K562 (cell line): ENCODE measurements at regions not wholly inside any gene's neighbourhood (a gene's known extent, or its start where the extent isn't known, plus 50 kb on each side); places are given as distances from the start of the nearest gene placed in this dataset.

Experiments used
- ATAC-seq: fragments of 200-7000 bp; cut with Tn5 transposase; 3 replicates; pipeline ENCODE4 v1.9.1; 2020; ENCODE audit warnings: moderate library complexity
- BruUV-seq: library from RNA; stranded (reverse); fragments of 400-500 nt; replicated peaks from 2 replicates; lab custom pipeline; 2021; lab: Mats Ljungman, UMichigan
- CTCF ChIA-PET: fragments of 300-600 bp; formaldehyde crosslinking; extraction: SDS; loops from one replicate; lab custom pipeline; 2021; ENCODE audit warnings: low intra/inter-chr PET ratio; lab: Yijun Ruan, JAX
- POLR2A ChIA-PET: fragments of 300-600, 350-650 bp; sonication (Branson Sonifier 250); formaldehyde crosslinking; extraction: SDS; loops from one replicate; lab custom pipeline; 2021; ENCODE audit warnings: antibody characterized with exemption, inconsistent platforms; lab: Yijun Ruan, JAX
- DNase-seq, 4 experiments: peaks; one replicate each; pipeline versions ENCODE4 v3.0.0 to v3.0.0-alpha.2; 2011 to 2018; ENCODE audit warnings: low spot score in 3 of 4, mixed read lengths in 3 of 4; ENCODE audit errors: extremely low read depth in 1 of 4
- FAIRE-seq: peaks from 2 replicates; lab custom pipeline; 2011; peaks lifted over from hg19 to GRCh38; lab: Jason Lieb, UNC
- H2AFZ ChIP-seq: 2 replicates; pipeline ENCODE4 v1.6.0; 2011; ENCODE audit warnings: low read depth, low read length, control low read depth, inconsistent platforms
- H3K27ac ChIP-seq: fragments of 200-600 bp; 3 replicates; pipeline ENCODE4 v1.8.0; 2011; ENCODE audit warnings: low read depth, mild to moderate bottlenecking, control low read depth, inconsistent platforms, low read length, moderate library complexity, mixed read lengths; ENCODE audit errors: extremely low read depth
- H3K27me3 ChIP-seq, 2 experiments: fragments of 300-600 bp in 1 of 2; 2 replicates in 1 of 2; 3 replicates in 1 of 2; pipeline versions ENCODE4 v1.6.0 to v1.8.0; 2011; ENCODE audit warnings: inconsistent platforms in 2 of 2, low read length in 2 of 2, mild to moderate bottlenecking in 1 of 2, mixed read lengths in 1 of 2, moderate library complexity in 1 of 2; ENCODE audit not compliant: control insufficient read depth in 2 of 2, insufficient read depth in 2 of 2
- H3K36me3 ChIP-seq: fragments of 300-600 bp; 3 replicates; pipeline ENCODE4 v1.8.0; 2011; ENCODE audit warnings: mild to moderate bottlenecking, low read length, inconsistent platforms; ENCODE audit not compliant: control insufficient read depth, insufficient read depth
- H3K4me1 ChIP-seq, 2 experiments: fragments of 200-600 bp in 1 of 2; replicated peaks in 1 of 2; 2 replicates in 1 of 2; 3 replicates in 1 of 2; pipeline versions ENCODE4 v1.5.1 to v1.8.0; 2011; ENCODE audit warnings: inconsistent platforms in 2 of 2, low read length in 2 of 2, mild to moderate bottlenecking in 1 of 2, mixed read lengths in 1 of 2, moderate library complexity in 1 of 2; ENCODE audit not compliant: control insufficient read depth in 2 of 2, insufficient read depth in 2 of 2
- H3K4me2 ChIP-seq: 2 replicates; pipeline ENCODE4 v1.6.1; 2011; ENCODE audit warnings: low read length, control low read depth, inconsistent platforms, mixed read lengths; ENCODE audit not compliant: insufficient read depth
- H3K4me3 ChIP-seq: fragments of 200-600 bp; sonication (generic), shearing (Covaris generic); 2 replicates; pipeline ENCODE4 v1.5.1; 2016; ENCODE audit warnings: control low read depth, inconsistent platforms
- H3K79me2 ChIP-seq: fragments of 200-600 bp; 3 replicates; pipeline ENCODE4 v1.8.0; 2011; ENCODE audit warnings: low read length, inconsistent platforms; ENCODE audit not compliant: control insufficient read depth, insufficient read depth
- H3K9ac ChIP-seq, 2 experiments: 2 replicates each; pipeline versions ENCODE4 v1.6.0 to v1.6.1; 2011; ENCODE audit warnings: low read depth in 2 of 2, low read length in 2 of 2, control low read depth in 1 of 2, inconsistent platforms in 1 of 2, mild to moderate bottlenecking in 1 of 2, mixed read lengths in 1 of 2; ENCODE audit not compliant: insufficient read depth in 1 of 2
- H3K9me1 ChIP-seq: one replicate; pipeline ENCODE4 v1.6.0; 2011; ENCODE audit warnings: inconsistent platforms, mild to moderate bottlenecking, low read length, moderate library complexity; ENCODE audit not compliant: control insufficient read depth, insufficient read depth
- H3K9me3 ChIP-seq: replicated peaks from 2 replicates; pipeline ENCODE4 v1.5.1; 2011; ENCODE audit warnings: low read depth, low read length, inconsistent platforms; ENCODE audit not compliant: control insufficient read depth, insufficient read depth
- H4K20me1 ChIP-seq: replicated peaks from 2 replicates; pipeline ENCODE4 v1.6.1; 2011; ENCODE audit warnings: low read length, inconsistent platforms, mixed read lengths; ENCODE audit not compliant: control insufficient read depth, insufficient read depth
- EZH2 ChIP-seq: IDR thresholded peaks from 2 replicates; pipeline ENCODE4 v1.6.1; 2012; ENCODE audit warnings: low read depth, mild to moderate bottlenecking, inconsistent platforms, low read length, borderline replicate concordance
- FOXJ2 ChIP-seq: fragments of 200-800 bp; sonication (Bioruptor generic); IDR thresholded peaks from 2 replicates; pipeline ENCODE4 v1.6.1; 2016; ENCODE audit warnings: missing genetic modification characterization, missing compliant biosample characterization
- HNRNPUL1 ChIP-seq: fragments of 200-400 bp; formaldehyde crosslinking; IDR thresholded peaks from 2 replicates; pipeline ENCODE4 v1.6.1; 2017; ENCODE audit warnings: low read length
- NFRKB ChIP-seq: fragments of 450-650 bp; IDR thresholded peaks from 2 replicates; pipeline ENCODE4 v1.6.1; 2016; ENCODE audit warnings: low read depth
- NR2C1 ChIP-seq, 2 experiments: fragments of 450-650 bp; IDR thresholded peaks; 2 replicates each; pipeline ENCODE4 v1.6.1; 2017; ENCODE audit warnings: mild to moderate bottlenecking in 2 of 2, antibody characterized with exemption in 1 of 2, inconsistent platforms in 1 of 2, missing compliant biosample characterization in 1 of 2, missing genetic modification characterization in 1 of 2
- PREB ChIP-seq: sonication (generic); formaldehyde crosslinking; IDR thresholded peaks from 2 replicates; pipeline ENCODE4 v1.8.1; 2023; ENCODE audit warnings: mild to moderate bottlenecking, missing genetic modification reagents
- PRMT5 ChIP-seq: sonication (generic); formaldehyde crosslinking; IDR thresholded peaks from 2 replicates; pipeline ENCODE4 v1.5.0; 2020; ENCODE audit warnings: missing genetic modification reagents
- PTRF ChIP-seq: fragments of 450-650 bp; IDR thresholded peaks from 2 replicates; pipeline ENCODE4 v1.6.1; 2016; ENCODE audit warnings: mild to moderate bottlenecking, missing genetic modification characterization, missing compliant biosample characterization
- RAD21 ChIP-seq, 2 experiments: fragments of 250-450 bp in 1 of 2; fragments of 450-650 bp in 1 of 2; sonication (Bioruptor Pico) in 1 of 2; formaldehyde crosslinking in 1 of 2; IDR thresholded peaks in 1 of 2; conservative IDR thresholded peaks in 1 of 2; 2 replicates each; pipeline versions ENCODE4 v1.4.0 to v1.8.0; 2020 to 2022; ENCODE audit warnings: mild to moderate bottlenecking in 2 of 2, moderate library complexity in 1 of 2
- SIN3A ChIP-seq, 2 experiments: fragments of 150-350 bp in 1 of 2; IDR thresholded peaks; 2 replicates each; pipeline ENCODE4 v1.6.1; 2011 to 2016; ENCODE audit warnings: borderline replicate concordance in 2 of 2, low read depth in 2 of 2, low read length in 2 of 2, mild to moderate bottlenecking in 2 of 2, moderate library complexity in 2 of 2; ENCODE audit not compliant: control insufficient read depth in 1 of 2
- SMARCA4 ChIP-seq: fragments of 450-650 bp; IDR thresholded peaks from 2 replicates; pipeline ENCODE4 v1.6.1; 2016
- TAF15 ChIP-seq: fragments of 200-400 bp; formaldehyde crosslinking; IDR thresholded peaks from 2 replicates; pipeline ENCODE4 v1.6.1; 2017; ENCODE audit warnings: mild to moderate bottlenecking, low read depth, low read length, moderate library complexity
- ZNF197 ChIP-seq: fragments of 200-800 bp; sonication (Bioruptor generic); IDR thresholded peaks from 2 replicates; pipeline ENCODE4 v1.6.1; 2016; ENCODE audit warnings: low read depth, missing genetic modification characterization, missing compliant biosample characterization
- ZNF263 ChIP-seq: sonication (generic); formaldehyde crosslinking; IDR thresholded peaks from 2 replicates; pipeline ENCODE4 v1.8.0; 2022; ENCODE audit warnings: mild to moderate bottlenecking, missing genetic modification reagents, borderline replicate concordance
- ZNF644 ChIP-seq: fragments of 200-800 bp; sonication (Bioruptor generic); IDR thresholded peaks from 2 replicates; pipeline ENCODE4 v1.6.1; 2016; ENCODE audit warnings: low read depth, missing genetic modification characterization, missing compliant biosample characterization
- ZNF785 ChIP-seq: fragments of 250-450 bp; sonication (Bioruptor Pico); IDR thresholded peaks from 2 replicates; pipeline ENCODE4 v1.4.0; 2020; ENCODE audit warnings: mild to moderate bottlenecking
- WGBS: fragments of 100-300 bp; shearing (Covaris generic); methylation state at CpG from one replicate; pipeline ENCODE4 v1.1.6; 2016; ENCODE audit warnings: low coverage, mixed read lengths; ENCODE audit not compliant: insufficient coverage; ENCODE audit errors: missing lambda C conversion rate; 5-methylcytosine and 5-hydroxymethylcytosine counted together
- in situ Hi-C: fragments of 300-500 bp; cut with MboI; formaldehyde crosslinking; loops from 4 replicates; pipeline ENCODE4 v1.15.0; 2018; ENCODE audit warnings: inconsistent platforms, mixed read lengths
- intact Hi-C: fragments of 100-400 bp; cut with micrococcal nuclease; formaldehyde crosslinking; loops from 2 replicates; pipeline ENCODE4 v1.14.2; 2022
- TF ChIP-seq, protein P1 (sequence below), 3 experiments: fragments of 200-800 bp in 1 of 3; sonication (Bioruptor generic) in 1 of 3; sonication (generic) in 1 of 3; formaldehyde crosslinking in 1 of 3; IDR thresholded peaks; 2 replicates each; pipeline versions ENCODE4 v1.6.1 to v1.8.0; 2016 to 2022; ENCODE audit warnings: mild to moderate bottlenecking in 2 of 3, missing compliant biosample characterization in 2 of 3, missing genetic modification characterization in 2 of 3, missing genetic modification reagents in 1 of 3
- TF ChIP-seq, protein P2 (sequence below): fragments of 250-450 bp; sonication (Bioruptor Pico); IDR thresholded peaks from 2 replicates; pipeline ENCODE4 v1.8.0; 2022; ENCODE audit warnings: moderate library complexity, mild to moderate bottlenecking, inconsistent platforms

DNA sequence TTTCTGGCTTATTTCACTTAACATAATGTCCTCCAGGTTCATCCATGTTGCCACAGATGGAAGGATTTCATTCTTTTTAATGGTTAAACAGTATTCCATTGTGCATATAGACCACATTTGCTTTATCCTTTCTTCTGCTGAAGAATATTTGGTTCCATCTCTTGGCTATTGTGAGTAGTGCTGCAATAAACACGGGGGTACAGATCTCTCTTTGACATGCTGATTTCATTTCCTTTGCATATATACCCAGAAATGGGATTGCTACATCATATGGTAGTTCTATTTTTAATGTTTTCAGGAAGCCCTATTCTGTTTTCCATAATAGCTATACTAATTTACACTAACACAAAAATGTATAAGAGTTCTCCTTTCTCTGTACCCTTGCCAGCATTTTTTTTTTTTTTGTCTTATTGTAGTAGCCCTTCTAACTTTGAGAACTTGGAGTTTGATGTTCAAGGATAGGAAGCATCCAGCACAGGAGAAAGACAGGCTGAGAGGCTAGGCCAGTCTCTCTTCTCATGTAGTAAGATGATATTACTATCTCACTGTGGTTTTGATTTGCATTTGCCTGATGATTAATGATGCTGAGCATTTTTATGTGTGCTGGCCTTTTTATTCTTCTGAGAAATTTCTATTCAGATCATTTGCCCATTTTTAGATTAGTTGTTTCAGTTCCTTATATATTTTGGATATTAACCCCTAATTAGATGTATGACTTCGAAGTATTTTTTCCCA lies 592.2 kb upstream of the ZNF608 start:
- H2AFZ ChIP-seq: no peak overlapping the region
- H4K20me1 ChIP-seq: no peaks in the 10 kb centered on the region
- CTCF ChIA-PET: no interaction called here
- no peak overlapping the region for H3K9ac ChIP-seq
- no peak overlapping the region for H3K27ac ChIP-seq
- ATAC-seq: no peak
- no peak overlapping the region for H3K4me3 ChIP-seq
- no TSS peak for BruUV-seq
- H3K79me2 ChIP-seq: no peaks in the 10 kb centered on the region
- in situ Hi-C loops: no loop called here
- no peak overlapping the region for H3K4me2 ChIP-seq
- DNase-seq: no peak
- H3K9me3 ChIP-seq: 0 out of 2 replicates have a peak, but pooled peaks cover 1% of the 10 kb centered on the region
- no peaks in the 10 kb centered on the region for H3K36me3 ChIP-seq
- no peaks in the 10 kb centered on the region for H3K4me1 ChIP-seq
- no peaks in the 10 kb centered on the region for H3K27me3 ChIP-seq
- 3% methylated on average over 2 of the region's 2 CpGs for WGBS
- POLR2A ChIA-PET: no interaction called here
- no peaks in the 10 kb centered on the region for H3K9me1 ChIP-seq
- intact Hi-C loops: no loop called here
- TF ChIP-seq RAD21 (CRISPR knock-in tag; conservative IDR thresholded peaks at IDR 0.05 in 1 of 2, IDR thresholded peaks at IDR 0.05 in 1 of 2) (no peak), PRMT5 (CRISPR knock-in tag) (no peak), TAF15 (no peak), PREB (CRISPR knock-in tag) (no peak), NFRKB (no peak), ZNF644 (tag) (no peak), FOXJ2 (tag) (no peak), NR2C1 (IDR thresholded peaks at IDR 0.05) (no peak), NR2C1 (tag; IDR thresholded peaks at IDR 0.05) (no peak), ZNF785 (CRISPR knock-in tag) (no peak), HNRNPUL1 (no peak), ZNF197 (CRISPR knock-in tag) (no peak), SIN3A (IDR thresholded peaks at IDR 0.05; ENCODE audit: borderline replicate concordance in 2 of 2, control insufficient read depth in 1 of 2, low read depth in 2 of 2, low read length in 2 of 2) (no peak), SMARCA4 (no peak), ZNF263 (no peak), EZH2 (no peak), PTRF (tag) (no peak)
- TF ChIP-seq, protein P1, sequence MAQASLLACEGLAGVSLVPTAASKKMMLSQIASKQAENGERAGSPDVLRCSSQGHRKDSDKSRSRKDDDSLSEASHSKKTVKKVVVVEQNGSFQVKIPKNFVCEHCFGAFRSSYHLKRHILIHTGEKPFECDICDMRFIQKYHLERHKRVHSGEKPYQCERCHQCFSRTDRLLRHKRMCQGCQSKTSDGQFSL (CRISPR knock-in tag; IDR thresholded peaks at IDR 0.05): no peak
- TF ChIP-seq, protein P1 (tag; IDR thresholded peaks at IDR 0.05): no peak
- TF ChIP-seq, protein P2, sequence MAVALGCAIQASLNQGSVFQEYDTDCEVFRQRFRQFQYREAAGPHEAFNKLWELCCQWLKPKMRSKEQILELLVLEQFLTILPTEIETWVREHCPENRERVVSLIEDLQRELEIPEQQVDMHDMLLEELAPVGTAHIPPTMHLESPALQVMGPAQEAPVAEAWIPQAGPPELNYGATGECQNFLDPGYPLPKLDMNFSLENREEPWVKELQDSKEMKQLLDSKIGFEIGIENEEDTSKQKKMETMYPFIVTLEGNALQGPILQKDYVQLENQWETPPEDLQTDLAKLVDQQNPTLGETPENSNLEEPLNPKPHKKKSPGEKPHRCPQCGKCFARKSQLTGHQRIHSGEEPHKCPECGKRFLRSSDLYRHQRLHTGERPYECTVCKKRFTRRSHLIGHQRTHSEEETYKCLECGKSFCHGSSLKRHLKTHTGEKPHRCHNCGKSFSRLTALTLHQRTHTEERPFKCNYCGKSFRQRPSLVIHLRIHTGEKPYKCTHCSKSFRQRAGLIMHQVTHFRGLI (CRISPR knock-in tag): no peak
- TF ChIP-seq, all 486 proteins: peak for 0
- FAIRE-seq: no peak
